K562 (cell line): ENCODE measurements at regions not wholly inside any gene's neighbourhood (a gene's known extent, or its start where the extent isn't known, plus 50 kb on each side); places are given as distances from the start of the nearest gene placed in this dataset.

ENCODE experiments used
- ATAC-seq: fragments of 200-7000 bp; cut with Tn5 transposase; 3 replicates; pipeline ENCODE4 v1.9.1; 2020; ENCODE audit warnings: moderate library complexity
- BruUV-seq: library from RNA; stranded (reverse); fragments of 400-500 nt; replicated peaks from 2 replicates; lab custom pipeline; 2021; lab: Mats Ljungman, UMichigan
- CTCF ChIA-PET: fragments of 300-600 bp; formaldehyde crosslinking; extraction: SDS; loops from one replicate; lab custom pipeline; 2021; ENCODE audit warnings: low intra/inter-chr PET ratio; lab: Yijun Ruan, JAX
- POLR2A ChIA-PET: fragments of 300-600, 350-650 bp; sonication (Branson Sonifier 250); formaldehyde crosslinking; extraction: SDS; loops from one replicate; lab custom pipeline; 2021; ENCODE audit warnings: antibody characterized with exemption, inconsistent platforms; lab: Yijun Ruan, JAX
- DNase-seq, 4 experiments: peaks; one replicate each; pipeline versions ENCODE4 v3.0.0 to v3.0.0-alpha.2; 2011 to 2018; ENCODE audit warnings: low spot score in 3 of 4, mixed read lengths in 3 of 4; ENCODE audit errors: extremely low read depth in 1 of 4
- FAIRE-seq: peaks from 2 replicates; lab custom pipeline; 2011; peaks lifted over from hg19 to GRCh38; lab: Jason Lieb, UNC
- H2AFZ ChIP-seq: 2 replicates; pipeline ENCODE4 v1.6.0; 2011; ENCODE audit warnings: low read depth, low read length, control low read depth, inconsistent platforms
- H3K27ac ChIP-seq: fragments of 200-600 bp; 3 replicates; pipeline ENCODE4 v1.8.0; 2011; ENCODE audit warnings: low read depth, mild to moderate bottlenecking, control low read depth, inconsistent platforms, low read length, moderate library complexity, mixed read lengths; ENCODE audit errors: extremely low read depth
- H3K27me3 ChIP-seq, 2 experiments: fragments of 300-600 bp in 1 of 2; 2 replicates in 1 of 2; 3 replicates in 1 of 2; pipeline versions ENCODE4 v1.6.0 to v1.8.0; 2011; ENCODE audit warnings: inconsistent platforms in 2 of 2, low read length in 2 of 2, mild to moderate bottlenecking in 1 of 2, mixed read lengths in 1 of 2, moderate library complexity in 1 of 2; ENCODE audit not compliant: control insufficient read depth in 2 of 2, insufficient read depth in 2 of 2
- H3K36me3 ChIP-seq: fragments of 300-600 bp; 3 replicates; pipeline ENCODE4 v1.8.0; 2011; ENCODE audit warnings: mild to moderate bottlenecking, low read length, inconsistent platforms; ENCODE audit not compliant: control insufficient read depth, insufficient read depth
- H3K4me1 ChIP-seq, 2 experiments: fragments of 200-600 bp in 1 of 2; replicated peaks in 1 of 2; 2 replicates in 1 of 2; 3 replicates in 1 of 2; pipeline versions ENCODE4 v1.5.1 to v1.8.0; 2011; ENCODE audit warnings: inconsistent platforms in 2 of 2, low read length in 2 of 2, mild to moderate bottlenecking in 1 of 2, mixed read lengths in 1 of 2, moderate library complexity in 1 of 2; ENCODE audit not compliant: control insufficient read depth in 2 of 2, insufficient read depth in 2 of 2
- H3K4me2 ChIP-seq: 2 replicates; pipeline ENCODE4 v1.6.1; 2011; ENCODE audit warnings: low read length, control low read depth, inconsistent platforms, mixed read lengths; ENCODE audit not compliant: insufficient read depth
- H3K4me3 ChIP-seq: fragments of 200-600 bp; sonication (generic), shearing (Covaris generic); 2 replicates; pipeline ENCODE4 v1.5.1; 2016; ENCODE audit warnings: control low read depth, inconsistent platforms
- H3K79me2 ChIP-seq: fragments of 200-600 bp; 3 replicates; pipeline ENCODE4 v1.8.0; 2011; ENCODE audit warnings: low read length, inconsistent platforms; ENCODE audit not compliant: control insufficient read depth, insufficient read depth
- H3K9ac ChIP-seq, 2 experiments: 2 replicates each; pipeline versions ENCODE4 v1.6.0 to v1.6.1; 2011; ENCODE audit warnings: low read depth in 2 of 2, low read length in 2 of 2, control low read depth in 1 of 2, inconsistent platforms in 1 of 2, mild to moderate bottlenecking in 1 of 2, mixed read lengths in 1 of 2; ENCODE audit not compliant: insufficient read depth in 1 of 2
- H3K9me1 ChIP-seq: one replicate; pipeline ENCODE4 v1.6.0; 2011; ENCODE audit warnings: inconsistent platforms, mild to moderate bottlenecking, low read length, moderate library complexity; ENCODE audit not compliant: control insufficient read depth, insufficient read depth
- H3K9me3 ChIP-seq: replicated peaks from 2 replicates; pipeline ENCODE4 v1.5.1; 2011; ENCODE audit warnings: low read depth, low read length, inconsistent platforms; ENCODE audit not compliant: control insufficient read depth, insufficient read depth
- H4K20me1 ChIP-seq: replicated peaks from 2 replicates; pipeline ENCODE4 v1.6.1; 2011; ENCODE audit warnings: low read length, inconsistent platforms, mixed read lengths; ENCODE audit not compliant: control insufficient read depth, insufficient read depth
- ASH1L ChIP-seq: fragments of 450-650 bp; IDR thresholded peaks from 2 replicates; pipeline ENCODE4 v1.6.1; 2018; ENCODE audit warnings: borderline replicate concordance, mild to moderate bottlenecking, low read depth; ENCODE audit not compliant: partially characterized antibody
- DACH1 ChIP-seq: fragments of 450-650 bp; IDR thresholded peaks from 2 replicates; pipeline ENCODE4 v1.6.1; 2018; ENCODE audit not compliant: partially characterized antibody
- DPF2 ChIP-seq: fragments of 450-650 bp; IDR thresholded peaks from 2 replicates; pipeline ENCODE4 v1.6.1; 2016
- EHMT2 ChIP-seq: fragments of 450-650 bp; IDR thresholded peaks from 2 replicates; pipeline ENCODE4 v1.6.1; 2018; ENCODE audit warnings: antibody characterized with exemption
- FOXA3 ChIP-seq, 2 experiments: fragments of 450-650 bp in 1 of 2; sonication (generic) in 1 of 2; formaldehyde crosslinking; IDR thresholded peaks in 1 of 2; conservative IDR thresholded peaks in 1 of 2; 2 replicates each; pipeline versions ENCODE4 v1.4.0 to v1.8.0; 2020 to 2022; ENCODE audit warnings: mild to moderate bottlenecking in 2 of 2, missing genetic modification reagents in 1 of 2
- MAFG ChIP-seq: fragments of 450-650 bp; conservative IDR thresholded peaks from 2 replicates; pipeline ENCODE4 v1.6.1; 2016; ENCODE audit warnings: missing genetic modification characterization, missing compliant biosample characterization
- MEF2A ChIP-seq: IDR thresholded peaks from 2 replicates; pipeline ENCODE4 v1.6.1; 2011; ENCODE audit warnings: low read depth, mild to moderate bottlenecking, low read length, moderate library complexity; ENCODE audit not compliant: control insufficient read depth
- MTF1 ChIP-seq: fragments of 250-450 bp; sonication (Bioruptor Pico); IDR thresholded peaks from 2 replicates; pipeline ENCODE4 v1.9.0; 2021; ENCODE audit warnings: moderate library complexity, mild to moderate bottlenecking, inconsistent platforms, borderline replicate concordance
- POLR2AphosphoS2 ChIP-seq: IDR thresholded peaks from 2 replicates; pipeline ENCODE4 v1.6.1; 2012; ENCODE audit warnings: low read length, improper control_type of control experiment
- STAT5A ChIP-seq: IDR thresholded peaks from 2 replicates; pipeline ENCODE4 v1.6.1; 2012; ENCODE audit warnings: low read length, inconsistent platforms, borderline replicate concordance
- WGBS: fragments of 100-300 bp; shearing (Covaris generic); methylation state at CpG from one replicate; pipeline ENCODE4 v1.1.6; 2016; ENCODE audit warnings: low coverage, mixed read lengths; ENCODE audit not compliant: insufficient coverage; ENCODE audit errors: missing lambda C conversion rate; 5-methylcytosine and 5-hydroxymethylcytosine counted together
- in situ Hi-C: fragments of 300-500 bp; cut with MboI; formaldehyde crosslinking; loops from 4 replicates; pipeline ENCODE4 v1.15.0; 2018; ENCODE audit warnings: inconsistent platforms, mixed read lengths
- intact Hi-C: fragments of 100-400 bp; cut with micrococcal nuclease; formaldehyde crosslinking; loops from 2 replicates; pipeline ENCODE4 v1.14.2; 2022
- TF ChIP-seq, protein P1 (sequence below): conservative IDR thresholded peaks from 2 replicates; pipeline ENCODE4 v1.6.1; 2011; ENCODE audit warnings: low read depth, mild to moderate bottlenecking, low read length; ENCODE audit not compliant: control insufficient read depth
- TF ChIP-seq, protein P2 (sequence below): fragments of 450-650 bp; formaldehyde crosslinking; IDR thresholded peaks from 2 replicates; pipeline ENCODE4 v1.4.0; 2020; ENCODE audit warnings: mild to moderate bottlenecking, moderate library complexity

DNA sequence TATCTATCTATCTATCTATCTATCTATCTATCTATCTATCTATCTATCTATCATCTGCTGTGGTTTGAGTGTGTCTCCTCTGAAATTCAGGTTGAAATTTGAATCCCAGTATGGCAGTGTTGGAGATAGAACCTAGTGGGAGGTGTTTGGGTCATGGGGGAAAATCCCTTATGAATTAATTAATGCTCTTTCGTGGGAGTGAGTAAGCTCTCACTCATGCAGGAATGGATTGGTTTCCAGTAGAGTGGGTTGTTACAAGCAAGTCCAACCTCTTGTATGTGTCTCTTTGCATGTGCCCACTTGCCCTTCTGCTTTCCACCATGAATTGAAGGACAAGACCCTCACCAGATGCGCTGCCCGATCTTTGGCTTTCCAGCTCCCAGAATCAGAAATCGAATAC is 113.0 kb downstream of the ANXA1 start:
- Histone ChIP-seq H3K27me3 (no peaks in the 10 kb centered on the region), H3K9me1 (no peaks in the 10 kb centered on the region), H2AFZ (no peak overlapping the region), H3K79me2 (no peaks in the 10 kb centered on the region), H3K36me3 (no peaks in the 10 kb centered on the region), H3K27ac (no peak overlapping the region), H3K4me2 (no peak overlapping the region), H3K9me3 (no peaks in the 10 kb centered on the region), H3K9ac (no peak overlapping the region), H4K20me1 (no peaks in the 10 kb centered on the region), H3K4me1 (no peaks in the 10 kb centered on the region), H3K4me3 (no peak overlapping the region)
- TF ChIP-seq MEF2A (no peak), MAFG (tag) (no peak), DACH1 (peak; percentile 16)
- WGBS, result 35% methylated on average over 4 of the region's 4 CpGs
- ChIA-PET CTCF (no interaction called here), POLR2A (no interaction called here)
- no TSS peak for BruUV-seq
- FAIRE-seq (no peak), DNase-seq (no peak), ATAC-seq (no peak)
- intact Hi-C loops (no loop called here), in situ Hi-C loops (no loop called here)

DNA sequence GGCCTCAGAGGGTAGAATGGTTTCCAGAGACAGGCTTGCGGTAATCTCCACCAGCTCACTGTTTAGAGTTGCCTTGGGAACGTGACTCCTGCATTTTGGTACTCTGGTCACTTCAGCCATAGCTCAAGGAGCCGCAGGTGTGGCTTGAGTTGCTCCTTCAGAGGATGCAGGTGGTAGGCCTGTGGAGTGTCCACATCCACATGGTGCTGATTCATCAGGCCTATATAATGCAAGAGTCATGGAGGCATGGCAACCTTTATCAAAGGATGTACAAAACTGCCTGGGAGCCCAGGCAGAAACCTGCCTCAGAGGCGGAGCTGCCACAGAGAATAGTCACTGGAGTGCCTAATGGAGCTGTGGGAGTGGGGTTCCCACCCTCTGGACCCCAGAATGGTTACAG is 114.2 kb downstream of the ANXA1 start:
- CTCF ChIA-PET, result no interaction called here
- intact Hi-C loops (no loop called here), in situ Hi-C loops (no loop called here)
- no peak overlapping the region for H2AFZ ChIP-seq
- POLR2A ChIA-PET, result interaction anchor here (0.7 kb wide), 1 partner anchor 28 kb away, joined by 3 read pairs; no protein-coding TSS in a partner anchor
- DNase-seq, result no peak
- no peaks in the 10 kb centered on the region for H4K20me1 ChIP-seq
- no peak for FAIRE-seq
- H3K9me3 ChIP-seq, result no peaks in the 10 kb centered on the region
- H3K9me1 ChIP-seq, result no peaks in the 10 kb centered on the region
- H3K4me2 ChIP-seq, result no peak overlapping the region
- H3K79me2 ChIP-seq, result no peaks in the 10 kb centered on the region
- BruUV-seq, result no TSS peak
- no peaks in the 10 kb centered on the region for H3K36me3 ChIP-seq
- H3K9ac ChIP-seq, result no peak overlapping the region
- no peak overlapping the region for H3K4me3 ChIP-seq
- TF ChIP-seq EHMT2 (no peak), FOXA3 (CRISPR knock-in tag; conservative IDR thresholded peaks at IDR 0.05 in 1 of 2, IDR thresholded peaks at IDR 0.05 in 1 of 2) (no peak), DPF2 (no peak), ASH1L (no peak), MTF1 (CRISPR knock-in tag) (no peak), POLR2AphosphoS2 (no peak), STAT5A (no peak)
- TF ChIP-seq, protein P1, sequence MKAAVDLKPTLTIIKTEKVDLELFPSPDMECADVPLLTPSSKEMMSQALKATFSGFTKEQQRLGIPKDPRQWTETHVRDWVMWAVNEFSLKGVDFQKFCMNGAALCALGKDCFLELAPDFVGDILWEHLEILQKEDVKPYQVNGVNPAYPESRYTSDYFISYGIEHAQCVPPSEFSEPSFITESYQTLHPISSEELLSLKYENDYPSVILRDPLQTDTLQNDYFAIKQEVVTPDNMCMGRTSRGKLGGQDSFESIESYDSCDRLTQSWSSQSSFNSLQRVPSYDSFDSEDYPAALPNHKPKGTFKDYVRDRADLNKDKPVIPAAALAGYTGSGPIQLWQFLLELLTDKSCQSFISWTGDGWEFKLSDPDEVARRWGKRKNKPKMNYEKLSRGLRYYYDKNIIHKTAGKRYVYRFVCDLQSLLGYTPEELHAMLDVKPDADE, result no peak
- TF ChIP-seq, protein P2, sequence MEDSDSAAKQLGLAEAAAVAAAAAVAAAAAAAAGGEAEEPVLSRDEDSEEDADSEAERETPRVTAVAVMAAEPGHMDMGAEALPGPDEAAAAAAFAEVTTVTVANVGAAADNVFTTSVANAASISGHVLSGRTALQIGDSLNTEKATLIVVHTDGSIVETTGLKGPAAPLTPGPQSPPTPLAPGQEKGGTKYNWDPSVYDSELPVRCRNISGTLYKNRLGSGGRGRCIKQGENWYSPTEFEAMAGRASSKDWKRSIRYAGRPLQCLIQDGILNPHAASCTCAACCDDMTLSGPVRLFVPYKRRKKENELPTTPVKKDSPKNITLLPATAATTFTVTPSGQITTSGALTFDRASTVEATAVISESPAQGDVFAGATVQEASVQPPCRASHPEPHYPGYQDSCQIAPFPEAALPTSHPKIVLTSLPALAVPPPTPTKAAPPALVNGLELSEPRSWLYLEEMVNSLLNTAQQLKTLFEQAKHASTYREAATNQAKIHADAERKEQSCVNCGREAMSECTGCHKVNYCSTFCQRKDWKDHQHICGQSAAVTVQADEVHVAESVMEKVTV (CRISPR knock-in tag), result no peak
- no peaks in the 10 kb centered on the region for H3K4me1 ChIP-seq
- no peaks in the 10 kb centered on the region for H3K27me3 ChIP-seq
- no peak overlapping the region for H3K27ac ChIP-seq
- ATAC-seq, result no peak
- 26% methylated on average over 4 of the region's 4 CpGs for WGBS
